ENCODE measurements at regions not wholly inside any gene's neighbourhood (a gene's known extent, or its start where the extent isn't known, plus 50 kb on each side); places are given as distances from the start of the nearest gene placed in this dataset.

DNA sequence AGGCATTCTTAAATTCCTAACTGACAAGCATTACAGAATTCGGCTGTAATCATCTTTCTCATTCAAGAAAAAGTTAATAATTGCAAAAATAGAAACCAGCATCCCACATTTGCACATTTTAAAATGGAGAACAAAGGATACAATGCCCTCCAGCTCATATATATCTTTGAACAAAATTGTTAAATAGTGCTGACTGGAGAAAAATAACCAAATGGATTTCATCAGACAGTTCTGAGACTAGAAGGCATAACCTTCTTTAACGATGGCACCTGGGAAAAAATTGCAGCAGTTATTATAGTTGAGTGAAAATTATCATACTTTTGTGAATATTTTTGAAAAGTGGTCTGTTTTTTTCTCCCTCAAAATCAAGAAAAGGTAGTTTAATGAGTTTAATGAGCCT lies 138.9 kb upstream of the CDH19 start:
- intact Hi-C loops (cut with DNase I), result no loop called here
- Histone ChIP-seq H3K27ac (no peak overlapping the region), H3K4me3 (no peak overlapping the region), H3K27me3 (ENCODE audit: insufficient read depth in 3 of 3, low read length in 2 of 3) (no peaks in the 10 kb centered on the region), H3K9me3 (no peaks in the 10 kb centered on the region), H3K4me1 (no peaks in the 10 kb centered on the region), H3K36me3 (ENCODE audit: insufficient read depth in 1 of 2, low read depth in 1 of 2) (no peaks in the 10 kb centered on the region)
- TF ChIP-seq, protein P1, sequence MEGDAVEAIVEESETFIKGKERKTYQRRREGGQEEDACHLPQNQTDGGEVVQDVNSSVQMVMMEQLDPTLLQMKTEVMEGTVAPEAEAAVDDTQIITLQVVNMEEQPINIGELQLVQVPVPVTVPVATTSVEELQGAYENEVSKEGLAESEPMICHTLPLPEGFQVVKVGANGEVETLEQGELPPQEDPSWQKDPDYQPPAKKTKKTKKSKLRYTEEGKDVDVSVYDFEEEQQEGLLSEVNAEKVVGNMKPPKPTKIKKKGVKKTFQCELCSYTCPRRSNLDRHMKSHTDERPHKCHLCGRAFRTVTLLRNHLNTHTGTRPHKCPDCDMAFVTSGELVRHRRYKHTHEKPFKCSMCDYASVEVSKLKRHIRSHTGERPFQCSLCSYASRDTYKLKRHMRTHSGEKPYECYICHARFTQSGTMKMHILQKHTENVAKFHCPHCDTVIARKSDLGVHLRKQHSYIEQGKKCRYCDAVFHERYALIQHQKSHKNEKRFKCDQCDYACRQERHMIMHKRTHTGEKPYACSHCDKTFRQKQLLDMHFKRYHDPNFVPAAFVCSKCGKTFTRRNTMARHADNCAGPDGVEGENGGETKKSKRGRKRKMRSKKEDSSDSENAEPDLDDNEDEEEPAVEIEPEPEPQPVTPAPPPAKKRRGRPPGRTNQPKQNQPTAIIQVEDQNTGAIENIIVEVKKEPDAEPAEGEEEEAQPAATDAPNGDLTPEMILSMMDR (IDR thresholded peaks at IDR 0.05), result no peak
- DNase-seq (no peak), ATAC-seq (no peak)
- WGBS, 3 donors, result 48 to 52% (median 52%) methylated on average over 2 of the region's 2 CpGs

DNA sequence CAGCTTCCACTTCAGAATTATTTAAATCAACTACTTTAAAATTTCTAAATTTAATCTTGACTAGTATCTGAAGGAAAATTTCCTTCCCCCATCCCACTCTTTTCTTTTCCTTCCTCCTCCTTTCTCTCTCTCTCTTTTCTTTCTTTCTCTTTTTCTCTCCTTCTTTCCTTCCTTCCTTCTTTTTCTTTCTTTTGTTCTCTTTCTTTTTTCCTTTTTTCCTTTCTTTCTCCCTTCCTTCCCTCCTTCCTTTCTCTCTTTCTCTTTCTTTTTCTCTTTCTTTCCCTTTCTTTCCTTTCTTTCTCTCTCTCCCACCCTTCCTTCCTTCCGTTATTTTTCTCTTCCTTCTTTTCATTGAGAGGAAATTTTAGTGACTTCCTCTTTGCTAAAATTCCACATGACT lies 132.0 kb upstream of the CDH19 start:
- H3K27ac ChIP-seq, result no peak overlapping the region
- no peaks in the 10 kb centered on the region for H3K27me3 ChIP-seq (ENCODE audit: insufficient read depth in 3 of 3, low read length in 2 of 3)
- H3K9me3 ChIP-seq, result no peaks in the 10 kb centered on the region
- no peak for ATAC-seq
- intact Hi-C loops (cut with DNase I), result no loop called here
- no peaks in the 10 kb centered on the region for H3K4me1 ChIP-seq
- H3K4me3 ChIP-seq, result no peak overlapping the region
- DNase-seq, result no peak
- 84 to 95% (median 92%) methylated on average over 1 of the region's 1 CpG for WGBS, 3 donors
- TF ChIP-seq, protein P1 (IDR thresholded peaks at IDR 0.05), result no peak
- H3K36me3 ChIP-seq (ENCODE audit: insufficient read depth in 1 of 2, low read depth in 1 of 2), result no peaks in the 10 kb centered on the region

- H3K27me3 ChIP-seq (ENCODE audit: insufficient read depth in 3 of 3, low read length in 2 of 3), result no peaks in the 10 kb centered on the region
- intact Hi-C loops (cut with DNase I), result no loop called here
- TF ChIP-seq, protein P1 (IDR thresholded peaks at IDR 0.05), result no peak
- H3K27ac ChIP-seq, result no peak overlapping the region
- H3K36me3 ChIP-seq (ENCODE audit: insufficient read depth in 1 of 2, low read depth in 1 of 2), result no peaks in the 10 kb centered on the region
- WGBS, 3 donors, result 83 to 91% (median 90%) methylated on average over 2 of the region's 2 CpGs
- DNase-seq, result no peak
- no peak for ATAC-seq
- H3K4me3 ChIP-seq, result no peak overlapping the region
- no peaks in the 10 kb centered on the region for H3K4me1 ChIP-seq
- no peaks in the 10 kb centered on the region for H3K9me3 ChIP-seq
Measured at GRCh38 chr18:66734451-66734850, 130.6 kb upstream of the CDH19 start.

DNA sequence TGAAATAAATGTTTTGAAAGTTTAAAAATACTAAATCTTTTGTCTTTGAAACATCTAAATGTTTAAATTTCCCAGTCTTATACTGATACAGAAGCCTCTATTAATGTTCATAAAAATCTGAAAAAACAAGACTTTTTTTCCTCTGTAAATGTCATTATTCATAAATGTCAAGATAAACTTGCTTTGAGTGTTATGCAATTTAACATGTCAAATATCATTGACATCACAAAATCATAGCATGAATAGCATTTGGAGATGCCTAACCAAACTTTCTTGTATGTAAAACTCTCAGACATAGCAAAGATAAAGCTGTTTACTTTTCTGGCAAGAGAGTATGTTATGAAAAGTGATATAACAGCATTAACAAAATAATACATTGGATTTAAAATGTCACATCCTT lies 128.0 kb upstream of the CDH19 start:
- Histone ChIP-seq H3K27me3 (ENCODE audit: insufficient read depth in 3 of 3, low read length in 2 of 3) (no peaks in the 10 kb centered on the region), H3K4me1 (no peaks in the 10 kb centered on the region), H3K36me3 (ENCODE audit: insufficient read depth in 1 of 2, low read depth in 1 of 2) (no peaks in the 10 kb centered on the region), H3K27ac (no peak overlapping the region), H3K4me3 (no peak overlapping the region), H3K9me3 (no peaks in the 10 kb centered on the region)
- DNase-seq (no peak), ATAC-seq (no peak)
- TF ChIP-seq, protein P1 (IDR thresholded peaks at IDR 0.05), result no peak
- intact Hi-C loops (cut with DNase I), result no loop called here

DNA sequence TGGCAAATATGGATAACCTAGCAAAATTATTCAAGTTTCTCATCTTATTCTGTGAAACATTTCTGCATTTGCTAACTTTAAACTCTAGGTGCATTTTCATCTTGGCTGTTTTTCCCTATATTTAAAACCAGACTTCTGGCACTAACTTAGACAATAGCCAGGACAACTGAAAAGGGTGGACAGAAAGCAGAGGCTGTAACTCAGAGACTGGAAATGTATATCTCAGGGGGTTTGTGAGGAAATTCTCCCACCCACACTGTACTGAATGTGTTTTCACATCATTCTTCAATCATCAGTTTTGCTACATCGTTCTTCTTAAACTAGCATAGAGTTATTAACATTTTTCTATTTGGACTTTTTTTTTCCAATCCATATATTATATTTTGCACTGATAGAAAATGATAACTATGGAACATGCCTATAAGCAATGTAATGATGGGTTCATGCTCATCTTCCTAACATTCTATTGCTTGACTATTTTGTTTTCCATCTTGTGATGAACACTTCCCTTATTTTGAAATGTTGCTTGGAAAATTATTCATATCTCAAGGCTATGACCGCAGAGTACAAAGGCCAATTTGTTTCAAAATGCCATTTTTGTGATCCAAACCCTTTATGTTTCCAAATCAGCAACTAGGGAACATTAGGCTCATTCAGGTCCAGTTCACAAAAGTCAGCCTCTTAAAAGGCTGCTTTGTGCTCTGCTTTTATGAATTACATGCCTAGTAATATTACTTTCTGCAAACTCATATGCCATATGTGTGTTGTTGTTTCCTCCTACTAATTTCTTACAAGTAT lies 125.8 kb upstream of the CDH19 start:
- TF ChIP-seq, protein P1 (IDR thresholded peaks at IDR 0.05), result no peak
- H3K27ac ChIP-seq, result no peak overlapping the region
- no peaks in the 10 kb centered on the region for H3K36me3 ChIP-seq (ENCODE audit: insufficient read depth in 1 of 2, low read depth in 1 of 2)
- intact Hi-C loops (cut with DNase I), result no loop called here
- 24 to 41% (median 25%) methylated on average over 2 of the region's 2 CpGs for WGBS, 3 donors
- no peak overlapping the region for H3K4me3 ChIP-seq
- H3K27me3 ChIP-seq (ENCODE audit: insufficient read depth in 3 of 3, low read length in 2 of 3), result no peaks in the 10 kb centered on the region
- DNase-seq (no peak), ATAC-seq (no peak)
- no peaks in the 10 kb centered on the region for H3K4me1 ChIP-seq
- no peaks in the 10 kb centered on the region for H3K9me3 ChIP-seq
